Nephron progenitor cell (in vitro differentiated cells): ENCODE measurements at regions not wholly inside any gene's neighbourhood (a gene's known extent, or its start where the extent isn't known, plus 50 kb on each side); places are given as distances from the start of the nearest gene placed in this dataset.
A peak's percentile ranks its signal among the peaks of the same experiment; 100 is the strongest.

Source experiments
- DNase-seq: peaks from one replicate; pipeline ENCODE4 v3.0.0; 2021
- H3K27ac Mint-ChIP-seq: 2 replicates; pipeline ENCODE4 v1.8.0; 2021; ENCODE audit warnings: mild to moderate bottlenecking, moderate library complexity, mixed read lengths
- H3K27me3 Mint-ChIP-seq: 2 replicates; pipeline ENCODE4 v1.8.0; 2021; ENCODE audit warnings: mild to moderate bottlenecking, low read depth, mixed read lengths; ENCODE audit not compliant: poor library complexity
- H3K36me3 Mint-ChIP-seq: 2 replicates; pipeline ENCODE4 v1.8.0; 2021; ENCODE audit warnings: low read depth, mixed read lengths
- H3K4me1 Mint-ChIP-seq: 2 replicates; pipeline ENCODE4 v1.8.0; 2021; ENCODE audit warnings: mixed read lengths
- H3K4me3 Mint-ChIP-seq: 2 replicates; pipeline ENCODE4 v1.8.0; 2021; ENCODE audit warnings: mild to moderate bottlenecking, moderate library complexity, mixed read lengths
- H3K9me3 Mint-ChIP-seq: 2 replicates; pipeline ENCODE4 v1.8.0; 2021; ENCODE audit warnings: mild to moderate bottlenecking, moderate library complexity, mixed read lengths
- TF ChIP-seq, protein P1 (sequence below): fragments of 200-600 bp; sonication (generic); IDR thresholded peaks from 2 replicates; pipeline ENCODE4 v1.5.0; 2021; ENCODE audit warnings: antibody characterized with exemption

DNA sequence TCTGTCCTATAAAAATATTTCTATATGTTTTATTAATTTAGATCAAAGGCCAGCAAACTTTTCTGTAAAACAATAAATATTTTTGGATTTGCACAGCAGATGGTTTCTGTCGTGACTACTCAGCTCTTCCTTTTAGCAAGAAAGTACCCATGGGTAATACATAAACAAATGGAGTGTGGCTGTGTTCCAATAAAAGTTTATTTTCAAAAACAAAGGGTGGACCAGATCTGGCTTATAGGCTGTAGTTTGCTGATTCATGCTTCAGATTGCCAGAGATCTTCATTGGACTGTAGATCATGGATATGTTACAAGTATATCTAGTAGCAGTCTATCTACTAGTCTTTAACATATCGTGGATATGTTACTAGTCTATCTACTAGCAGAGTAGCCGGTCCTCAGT is 590.5 kb downstream of the CSNK1G3 start:
- Mint-ChIP-seq H3K9me3 (no peaks in the 10 kb centered on the region), H3K4me3 (no peak overlapping the region), H3K36me3 (no peaks in the 10 kb centered on the region), H3K27ac (no peak overlapping the region), H3K4me1 (peaks cover 15% of the 10 kb centered on the region), H3K27me3 (no peaks in the 10 kb centered on the region)
- DNase-seq: no peak
- TF ChIP-seq, protein P1, sequence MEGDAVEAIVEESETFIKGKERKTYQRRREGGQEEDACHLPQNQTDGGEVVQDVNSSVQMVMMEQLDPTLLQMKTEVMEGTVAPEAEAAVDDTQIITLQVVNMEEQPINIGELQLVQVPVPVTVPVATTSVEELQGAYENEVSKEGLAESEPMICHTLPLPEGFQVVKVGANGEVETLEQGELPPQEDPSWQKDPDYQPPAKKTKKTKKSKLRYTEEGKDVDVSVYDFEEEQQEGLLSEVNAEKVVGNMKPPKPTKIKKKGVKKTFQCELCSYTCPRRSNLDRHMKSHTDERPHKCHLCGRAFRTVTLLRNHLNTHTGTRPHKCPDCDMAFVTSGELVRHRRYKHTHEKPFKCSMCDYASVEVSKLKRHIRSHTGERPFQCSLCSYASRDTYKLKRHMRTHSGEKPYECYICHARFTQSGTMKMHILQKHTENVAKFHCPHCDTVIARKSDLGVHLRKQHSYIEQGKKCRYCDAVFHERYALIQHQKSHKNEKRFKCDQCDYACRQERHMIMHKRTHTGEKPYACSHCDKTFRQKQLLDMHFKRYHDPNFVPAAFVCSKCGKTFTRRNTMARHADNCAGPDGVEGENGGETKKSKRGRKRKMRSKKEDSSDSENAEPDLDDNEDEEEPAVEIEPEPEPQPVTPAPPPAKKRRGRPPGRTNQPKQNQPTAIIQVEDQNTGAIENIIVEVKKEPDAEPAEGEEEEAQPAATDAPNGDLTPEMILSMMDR: no peak

DNA sequence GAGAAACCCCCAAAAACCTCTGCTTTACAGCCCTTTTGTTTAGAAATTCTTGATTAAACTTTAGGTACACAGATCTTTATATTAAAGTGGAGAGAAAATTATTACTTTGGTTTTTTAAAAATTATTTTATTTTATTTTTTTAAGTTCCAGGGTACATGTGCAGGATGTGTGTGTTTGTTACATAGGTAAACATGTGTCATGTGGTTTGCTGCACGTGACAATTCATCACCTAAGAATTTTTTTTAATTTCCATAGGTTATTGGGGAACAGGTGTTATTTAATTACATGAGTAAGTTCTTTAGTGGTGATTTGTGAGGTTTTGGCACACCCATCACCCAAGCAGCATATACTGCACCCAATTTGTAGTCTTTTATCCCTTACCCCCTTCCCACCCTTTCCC is 581.7 kb downstream of the CSNK1G3 start:
- no peak overlapping the region for H3K4me3 Mint-ChIP-seq

DNA sequence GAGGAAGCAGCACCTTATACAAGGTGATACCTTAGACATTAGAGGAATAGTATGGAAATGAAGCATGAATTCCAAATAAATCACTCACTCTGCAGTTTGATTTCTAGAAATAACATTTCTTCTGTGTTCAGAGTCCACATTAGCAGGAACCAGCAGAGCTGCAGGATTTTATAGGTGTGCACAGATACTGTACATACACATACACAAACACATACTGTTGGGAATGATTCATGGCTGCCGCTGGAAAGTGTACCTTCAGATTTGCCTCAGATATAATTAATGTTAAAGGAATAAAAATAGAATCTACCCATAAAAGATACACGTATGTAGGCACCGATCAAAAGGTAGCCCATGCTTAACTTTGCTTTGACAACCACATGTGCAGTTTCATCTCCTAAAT is 578.1 kb downstream of the CSNK1G3 start:
- no peak overlapping the region for H3K4me3 Mint-ChIP-seq
- TF ChIP-seq, protein P1: no peak
- H3K27ac Mint-ChIP-seq: no peak overlapping the region
- peaks cover 26% of the 10 kb centered on the region for H3K9me3 Mint-ChIP-seq
- no peak for DNase-seq
- peaks cover 28% of the 10 kb centered on the region for H3K36me3 Mint-ChIP-seq
- peaks cover 4% of the 10 kb centered on the region for H3K27me3 Mint-ChIP-seq
- H3K4me1 Mint-ChIP-seq: peaks cover 37% of the 10 kb centered on the region

More for the DNA sequence above, 581.7 kb downstream of the CSNK1G3 start:
- TF ChIP-seq, protein P1: no peak
- H3K4me1 Mint-ChIP-seq: peaks cover 21% of the 10 kb centered on the region
- no peak for DNase-seq
- H3K9me3 Mint-ChIP-seq: peaks cover 31% of the 10 kb centered on the region
- peaks cover 28% of the 10 kb centered on the region for H3K36me3 Mint-ChIP-seq
- no peaks in the 10 kb centered on the region for H3K27me3 Mint-ChIP-seq
- H3K27ac Mint-ChIP-seq: no peak overlapping the region

DNA sequence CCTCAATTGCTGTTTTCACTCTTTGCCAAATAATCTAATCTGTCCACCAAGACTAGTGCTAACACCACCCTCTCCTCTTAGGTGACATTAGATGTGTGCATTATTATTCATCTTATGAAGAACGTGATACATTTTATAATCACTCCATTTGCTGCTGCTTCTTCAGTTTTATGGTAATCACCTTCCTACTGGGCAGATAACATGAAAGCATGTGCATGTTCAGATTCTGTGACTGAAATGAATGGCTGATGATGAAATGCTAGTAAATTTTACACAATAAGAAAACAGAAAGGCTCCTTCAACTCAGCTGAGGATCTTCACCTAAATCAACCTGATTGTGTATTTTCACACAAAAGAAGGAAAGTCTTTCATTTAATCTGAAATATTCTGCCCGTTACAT is 577.6 kb downstream of the CSNK1G3 start:
- H3K4me3 Mint-ChIP-seq: no peak overlapping the region
- H3K36me3 Mint-ChIP-seq: peaks cover 22% of the 10 kb centered on the region
- peaks cover 37% of the 10 kb centered on the region for H3K4me1 Mint-ChIP-seq
- H3K27ac Mint-ChIP-seq: no peak overlapping the region
- DNase-seq: no peak
- TF ChIP-seq, protein P1: no peak
- peaks cover 21% of the 10 kb centered on the region for H3K9me3 Mint-ChIP-seq
- peaks cover 4% of the 10 kb centered on the region for H3K27me3 Mint-ChIP-seq

DNA sequence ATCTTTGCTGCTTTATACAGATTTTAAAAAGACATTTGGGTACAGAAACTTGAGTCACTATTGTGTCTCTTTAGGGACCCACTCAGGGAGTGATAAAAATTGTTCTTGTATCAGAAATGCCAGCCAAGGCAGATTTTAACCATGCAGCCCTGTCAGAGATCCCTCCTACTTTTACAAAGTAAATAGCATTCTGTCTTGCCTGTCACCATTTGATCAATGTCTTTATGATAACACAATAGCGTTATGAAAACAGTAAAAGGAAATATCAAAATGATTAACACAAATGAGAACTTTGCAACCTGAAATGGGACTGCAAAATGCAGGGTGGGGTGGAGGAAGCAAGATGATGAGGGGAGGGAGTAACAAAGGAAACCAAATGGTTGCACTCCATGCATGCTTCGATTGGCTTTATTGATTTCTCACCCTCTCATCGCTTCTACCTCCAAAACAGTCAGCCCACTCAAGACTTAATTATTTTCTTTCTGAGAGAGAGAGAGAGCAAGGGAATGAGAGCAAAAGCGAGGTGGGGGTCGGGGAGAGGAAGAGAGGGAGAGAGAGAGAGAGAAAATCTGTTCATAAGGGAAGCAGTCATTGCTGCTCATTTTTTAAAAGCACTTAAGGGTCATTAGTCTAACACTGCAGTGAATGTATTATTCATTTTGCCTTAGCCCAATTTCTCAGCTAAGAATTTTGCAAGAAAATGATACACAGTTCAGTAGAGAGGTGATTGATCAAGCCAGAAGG is 576.5 kb downstream of the CSNK1G3 start:
- TF ChIP-seq, protein P1: no peak
- no peak for DNase-seq
- peak overlapping the region; percentile 85 for H3K27ac Mint-ChIP-seq
- H3K9me3 Mint-ChIP-seq: peaks cover 17% of the 10 kb centered on the region
- H3K4me3 Mint-ChIP-seq: peak overlapping the region; percentile 60
- peaks cover 37% of the 10 kb centered on the region for H3K4me1 Mint-ChIP-seq
- H3K36me3 Mint-ChIP-seq: peaks cover 19% of the 10 kb centered on the region
- peaks cover 4% of the 10 kb centered on the region for H3K27me3 Mint-ChIP-seq

DNA sequence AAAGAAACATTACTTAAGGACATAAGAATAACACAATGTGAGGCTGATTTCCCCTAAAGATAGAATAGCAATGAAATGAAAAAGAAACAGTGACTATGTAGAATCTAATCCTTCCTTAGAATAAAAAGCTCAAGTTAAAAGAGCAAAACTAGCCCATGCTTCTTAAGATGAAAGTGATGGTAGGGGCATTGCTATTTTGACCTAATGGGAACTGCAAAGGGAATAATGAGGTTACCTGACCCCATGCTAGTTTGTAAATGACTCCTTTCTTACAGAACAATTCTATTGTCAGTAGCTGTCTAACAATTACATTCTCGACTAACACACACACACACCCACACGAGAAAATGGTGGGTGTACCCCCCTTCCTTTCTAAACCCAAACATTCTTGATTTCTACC is 575.8 kb downstream of the CSNK1G3 start:
- H3K27ac Mint-ChIP-seq: peak overlapping the region; percentile 11
- peaks cover 37% of the 10 kb centered on the region for H3K4me1 Mint-ChIP-seq
- H3K36me3 Mint-ChIP-seq: peaks cover 12% of the 10 kb centered on the region
- no peak for DNase-seq
- peaks cover 4% of the 10 kb centered on the region for H3K27me3 Mint-ChIP-seq
- H3K9me3 Mint-ChIP-seq: peaks cover 10% of the 10 kb centered on the region
- TF ChIP-seq, protein P1: no peak
- peak overlapping the region; percentile 60 for H3K4me3 Mint-ChIP-seq
